ENCODE measurements at regions not wholly inside any gene's neighbourhood (a gene's known extent, or its start where the extent isn't known, plus 50 kb on each side); places are given as distances from the start of the nearest gene placed in this dataset.
"Not testable (repeated sequence)": the region's sequence is repeated elsewhere in the genome, so short reads cannot be mapped to it uniquely, and the experiment has no call there.

- DNase-seq: no peak
These were observed 544.0 kb upstream of the FAM98A start for GRCh38 chr2:34143149-34143548.

- DNase-seq: not testable (repeated sequence)
These were observed 543.5 kb upstream of the FAM98A start for GRCh38 chr2:34142531-34143008.

GRCh38 chr2:34133065-34133464 is 534.0 kb upstream of the FAM98A start:
- not testable (repeated sequence) for DNase-seq

GRCh38 chr2:34126279-34126678 is 527.2 kb upstream of the FAM98A start:
- DNase-seq: no peak

- DNase-seq: no peak
These were observed 525.1 kb upstream of the FAM98A start for GRCh38 chr2:34123996-34124785.

- DNase-seq: no peak
These were observed 522.0 kb upstream of the FAM98A start for GRCh38 chr2:34121076-34121475.

GRCh38 chr2:34115076-34115475 is 516.0 kb upstream of the FAM98A start:
- DNase-seq: no peak

- no peak for DNase-seq
These were observed 513.1 kb upstream of the FAM98A start for GRCh38 chr2:34112161-34112560.

- DNase-seq: no peak
These were observed 511.3 kb upstream of the FAM98A start for GRCh38 chr2:34110392-34110791.

GRCh38 chr2:34107811-34108210 is 508.7 kb upstream of the FAM98A start:
- no peak for DNase-seq

GRCh38 chr2:34105006-34105767 is 506.1 kb upstream of the FAM98A start:
- DNase-seq: no peak

- DNase-seq: no peak
These were observed 505.5 kb upstream of the FAM98A start for GRCh38 chr2:34104601-34105000.

- no peak for DNase-seq
These were observed 504.3 kb upstream of the FAM98A start for GRCh38 chr2:34103437-34103836.

GRCh38 chr2:34102339-34102738 is 503.2 kb upstream of the FAM98A start:
- no peak for DNase-seq

- no peak for DNase-seq
These were observed 500.3 kb upstream of the FAM98A start for GRCh38 chr2:34099377-34099776.

GRCh38 chr2:34098256-34098655 is 499.2 kb upstream of the FAM98A start:
- no peak for DNase-seq

- peak; percentile 24 to 29 for DNase-seq
These were observed 497.6 kb upstream of the FAM98A start for GRCh38 chr2:34096562-34097171.

- no peak for DNase-seq
These were observed 494.7 kb upstream of the FAM98A start for GRCh38 chr2:34093790-34094189.

- no peak for DNase-seq
These were observed 471.1 kb upstream of the FAM98A start for GRCh38 chr2:34070196-34070595.

- DNase-seq: no peak
These were observed 470.5 kb upstream of the FAM98A start for GRCh38 chr2:34069604-34070003.

GRCh38 chr2:34050413-34050812 is 451.3 kb upstream of the FAM98A start:
- DNase-seq: no peak

- DNase-seq: no peak
These were observed 446.1 kb upstream of the FAM98A start for GRCh38 chr2:34045101-34045655.

- no peak for DNase-seq
These were observed 438.8 kb upstream of the FAM98A start for GRCh38 chr2:34037886-34038285.

All from activated T-cell treated with anti-CD3 and anti-CD28 coated beads, Interleukin-2, amount 50 U/mL, for 48 hours (primary cell).